Lung microvascular endothelial cell (primary cell): ENCODE measurements at regions not wholly inside any gene's neighbourhood (a gene's known extent, or its start where the extent isn't known, plus 50 kb on each side); places are given as distances from the start of the nearest gene placed in this dataset.
A peak's percentile ranks its signal among the peaks of the same experiment; 100 is the strongest.
"Not testable (repeated sequence)": the region's sequence is repeated elsewhere in the genome, so short reads cannot be mapped to it uniquely, and the experiment has no call there.

ENCODE experiments used
- DNase-seq, 2 donors: peaks; one replicate each; pipeline versions ENCODE4 v3.0.0 to v3.0.0-alpha.2; 2010; ENCODE audit warnings: low read depth in 2 of 2

DNA sequence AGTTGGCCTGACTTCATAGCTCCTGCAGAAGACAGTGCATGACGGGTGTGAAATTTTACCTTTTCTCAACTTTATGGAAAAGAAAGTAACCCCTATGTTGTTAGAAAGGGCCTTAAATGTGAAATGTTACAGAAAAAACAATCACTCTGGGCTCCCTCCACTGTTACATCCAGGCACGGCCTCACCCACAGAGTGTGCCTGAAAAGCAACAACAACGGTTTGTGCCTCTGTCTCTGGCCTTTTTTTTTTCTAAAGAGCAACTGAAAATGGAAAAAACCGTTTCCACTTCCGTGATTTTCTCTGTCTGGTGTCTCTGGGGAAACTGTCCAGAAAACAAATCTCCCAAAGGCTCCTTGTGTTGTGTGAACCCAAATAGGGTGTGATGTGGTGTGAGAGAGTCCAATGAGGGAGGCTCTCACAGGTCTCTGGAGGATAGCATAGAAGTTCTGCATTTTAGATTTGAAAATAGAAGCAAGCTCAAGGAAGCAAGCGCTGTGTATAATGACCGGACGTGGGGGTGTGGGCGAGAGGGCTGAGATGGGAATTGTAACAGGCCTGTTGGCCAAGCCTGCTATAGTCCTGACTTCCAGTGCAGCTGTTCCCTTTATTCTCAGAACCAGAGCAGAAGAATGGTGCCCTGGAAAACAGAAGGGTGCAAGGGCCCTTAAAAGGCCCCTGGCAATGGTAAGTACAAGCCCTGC lies 221.8 kb upstream of the TUT7 start:
- peak in 1 of 2 donors; percentile 1 for DNase-seq

DNA sequence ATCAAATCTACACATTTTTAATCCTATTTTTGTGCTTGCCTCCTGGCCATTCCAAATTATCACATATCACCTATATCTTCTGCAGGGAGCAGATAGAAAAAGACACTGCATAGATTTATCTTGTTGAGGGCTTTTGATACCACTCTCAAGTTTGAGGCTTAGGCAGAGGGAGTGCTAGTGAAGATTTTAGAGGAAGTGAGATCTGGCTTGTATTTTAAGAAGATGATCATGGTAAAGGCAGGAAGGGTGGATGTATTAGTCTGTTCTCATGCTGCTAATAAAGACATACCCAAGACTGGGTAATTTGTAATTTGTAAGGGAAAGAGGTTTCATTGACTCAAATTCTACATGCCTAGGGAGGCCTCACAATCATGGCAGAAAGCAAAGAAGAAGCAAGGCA lies 220.9 kb upstream of the TUT7 start:
- DNase-seq, result no peak

DNA sequence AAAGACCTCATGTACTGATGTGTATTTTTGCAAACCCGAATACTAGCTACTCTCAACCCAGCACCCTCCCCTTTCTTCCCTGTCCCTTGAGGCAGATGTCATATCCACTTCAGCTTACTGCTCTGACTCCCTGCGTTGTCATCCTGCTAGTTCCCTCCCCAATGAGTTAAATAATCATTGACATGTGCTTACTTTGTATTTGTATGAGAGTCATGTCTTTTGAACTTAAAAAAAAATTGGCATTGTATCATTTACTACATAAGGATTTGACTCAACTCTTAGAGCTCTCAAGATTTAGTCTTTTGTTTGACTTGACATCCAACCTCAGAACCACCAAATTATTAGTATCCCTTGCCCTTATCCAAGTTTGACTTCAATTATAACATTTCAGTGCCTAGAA lies 219.7 kb upstream of the TUT7 start:
- DNase-seq, result no peak

DNA sequence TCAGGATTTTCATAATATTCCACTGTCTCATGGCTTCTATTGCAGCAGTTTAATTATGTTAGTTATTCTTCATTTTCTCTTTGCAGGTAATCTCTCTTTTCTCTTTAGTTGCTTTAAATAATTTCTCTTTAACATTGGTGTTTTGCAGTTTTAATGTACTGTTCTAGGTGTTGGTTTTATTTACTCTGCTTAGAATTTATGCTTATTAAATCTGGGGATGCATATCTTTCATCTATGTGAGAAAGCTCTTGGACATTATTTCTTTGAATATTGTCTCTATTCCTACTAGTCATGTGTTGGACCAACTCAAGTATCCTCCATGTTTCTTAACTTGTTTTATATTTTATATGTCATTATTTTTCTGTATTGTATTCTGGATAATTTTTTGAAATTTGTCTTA lies 218.7 kb upstream of the TUT7 start:
- no peak for DNase-seq

DNA sequence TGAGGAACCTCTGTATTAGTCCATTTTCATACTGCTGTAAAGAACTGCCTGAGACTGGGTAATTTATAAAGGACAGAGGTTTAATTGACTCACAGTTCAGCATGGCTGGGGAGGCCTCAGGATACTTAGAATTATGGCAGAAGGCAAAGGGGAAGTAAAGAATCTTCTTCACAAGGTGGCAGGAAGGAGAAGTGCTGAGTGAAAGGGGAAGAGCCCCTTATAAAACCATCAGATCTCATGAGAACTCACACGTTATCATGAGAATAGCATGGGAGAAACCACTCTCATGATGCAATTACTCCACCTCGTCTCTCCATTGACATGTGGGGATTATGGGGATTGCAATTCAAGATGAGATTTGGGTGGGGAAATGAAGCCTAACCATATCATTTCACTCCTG lies 211.4 kb upstream of the TUT7 start:
- DNase-seq, result not testable (repeated sequence)

DNA sequence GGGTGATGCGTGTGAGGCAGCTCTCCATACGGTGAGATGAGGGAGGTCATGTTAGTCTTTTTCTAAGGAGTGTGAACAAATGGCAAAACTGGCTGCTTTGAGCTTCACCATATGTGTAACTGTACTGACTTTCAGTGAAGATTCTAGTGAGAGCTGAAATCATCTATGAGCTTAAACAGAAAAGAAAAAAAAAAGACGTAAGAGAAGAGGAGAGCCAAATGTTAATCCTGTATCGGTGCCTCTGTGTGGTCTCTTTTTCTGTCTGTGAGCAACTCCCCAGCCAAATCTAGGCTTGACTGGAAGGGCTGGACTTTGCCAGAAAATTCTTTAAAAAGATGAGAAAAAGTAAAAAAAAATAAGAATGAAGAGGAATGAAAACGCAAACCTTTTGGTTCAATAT lies 209.7 kb upstream of the TUT7 start:
- DNase-seq, result no peak

DNA sequence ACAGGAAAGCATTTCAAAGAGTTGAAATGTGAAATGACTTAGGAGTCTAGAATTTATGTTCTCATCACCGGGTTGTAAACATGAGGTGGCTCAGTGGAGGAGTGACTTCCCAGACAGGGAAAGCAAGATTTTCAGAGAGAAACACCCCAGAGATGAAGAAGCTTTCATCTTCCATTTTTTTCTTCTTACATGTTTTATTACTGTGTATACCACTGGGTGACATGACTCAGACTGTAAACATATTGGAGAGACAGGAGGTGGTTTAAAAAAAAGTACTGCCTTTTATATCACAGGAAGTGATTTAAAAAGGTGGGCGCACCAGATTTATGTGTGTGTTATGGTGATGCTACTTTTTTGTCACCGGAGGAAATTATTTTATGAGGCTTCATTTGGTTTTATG lies 209.1 kb upstream of the TUT7 start:
- no peak for DNase-seq

DNA sequence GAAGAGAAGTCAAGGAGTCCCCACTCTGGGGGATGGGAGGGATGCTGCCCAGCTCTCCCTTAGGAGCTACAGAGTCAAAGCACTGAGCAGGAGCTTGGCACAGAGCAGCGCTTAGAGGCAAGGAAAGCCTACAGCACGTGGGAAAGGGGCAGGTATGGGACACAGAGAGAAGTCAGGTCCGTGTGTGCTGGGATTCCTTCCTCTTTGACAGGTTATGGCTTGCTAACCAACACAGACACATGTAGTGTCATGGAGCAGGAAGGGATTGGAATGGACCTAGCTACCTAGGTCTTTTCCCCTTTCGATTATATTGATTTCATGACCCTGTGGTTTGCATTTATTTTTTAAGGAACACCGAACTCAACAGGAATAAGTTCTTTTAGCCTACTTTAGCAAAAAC lies 208.5 kb upstream of the TUT7 start:
- no peak for DNase-seq

DNA sequence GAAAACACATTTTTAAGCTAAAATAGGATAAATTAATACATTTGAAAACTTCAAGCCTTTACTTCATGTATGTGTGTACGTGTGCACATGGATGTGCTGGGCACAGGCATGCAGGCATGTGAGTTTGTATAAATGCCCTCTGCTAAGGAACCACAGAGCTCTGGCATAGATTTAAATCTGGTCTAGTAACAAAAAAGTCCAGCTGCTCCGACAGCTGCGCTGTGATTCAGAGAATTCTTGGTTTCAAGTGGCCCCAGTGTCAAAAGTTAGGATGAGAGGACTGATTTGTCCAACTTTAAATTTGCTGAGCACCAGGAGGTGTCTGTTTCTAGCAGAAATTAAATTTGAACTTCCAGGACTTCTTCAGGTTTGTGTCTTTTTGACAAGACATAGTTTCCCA lies 203.7 kb upstream of the TUT7 start:
- no peak for DNase-seq

DNA sequence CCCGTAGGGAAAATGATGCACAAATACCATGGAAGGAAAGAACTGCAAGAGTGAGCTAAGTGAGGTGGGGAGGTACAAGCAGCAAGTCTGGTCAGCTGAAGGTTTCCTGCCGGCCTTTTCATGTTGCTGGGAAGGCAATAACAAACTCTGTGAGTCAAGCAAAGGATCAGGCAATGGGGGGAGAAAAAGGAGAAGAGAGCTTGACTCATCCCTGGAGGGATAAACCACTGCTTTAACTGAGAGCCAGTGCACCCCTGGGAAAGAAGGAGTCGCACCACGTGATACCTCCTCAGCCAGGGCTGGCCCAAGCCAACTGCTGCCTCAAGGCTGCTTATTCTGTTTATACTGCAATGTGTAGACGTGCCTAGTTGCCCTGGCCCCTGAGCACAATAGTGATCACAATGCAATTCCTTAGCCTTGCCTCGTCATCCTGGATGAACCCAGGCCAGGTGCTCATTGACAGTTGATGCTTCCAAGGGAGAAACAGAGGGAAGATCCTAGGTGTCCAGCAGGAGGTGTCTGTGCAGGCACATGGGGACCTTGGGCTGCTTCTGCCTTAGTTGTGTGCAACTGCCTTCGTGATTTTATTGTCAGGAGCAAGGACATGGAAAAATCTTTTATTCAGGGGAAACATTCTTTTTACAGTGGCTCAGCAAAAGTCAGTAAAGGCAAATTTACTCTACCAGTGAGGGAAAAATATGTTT lies 203.0 kb upstream of the TUT7 start:
- no peak for DNase-seq

DNA sequence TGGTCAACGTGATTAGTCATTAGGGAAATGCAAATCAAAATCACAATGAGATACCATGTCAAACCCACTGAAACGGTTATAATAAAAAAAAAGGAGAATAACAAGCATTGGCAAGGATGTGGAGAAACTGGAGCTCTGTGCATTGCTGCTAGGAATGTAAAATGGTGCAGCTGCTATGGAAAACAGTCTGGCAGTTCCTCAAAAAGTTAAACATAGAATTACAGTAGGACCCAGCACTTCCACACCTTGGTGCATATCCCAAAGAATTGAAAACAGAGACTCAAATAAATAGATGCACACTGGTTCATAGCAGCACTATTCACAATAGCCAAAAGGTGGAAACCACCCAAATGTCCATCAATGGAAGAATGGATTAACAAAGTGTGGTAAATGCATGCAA lies 201.5 kb upstream of the TUT7 start:
- DNase-seq, result no peak

DNA sequence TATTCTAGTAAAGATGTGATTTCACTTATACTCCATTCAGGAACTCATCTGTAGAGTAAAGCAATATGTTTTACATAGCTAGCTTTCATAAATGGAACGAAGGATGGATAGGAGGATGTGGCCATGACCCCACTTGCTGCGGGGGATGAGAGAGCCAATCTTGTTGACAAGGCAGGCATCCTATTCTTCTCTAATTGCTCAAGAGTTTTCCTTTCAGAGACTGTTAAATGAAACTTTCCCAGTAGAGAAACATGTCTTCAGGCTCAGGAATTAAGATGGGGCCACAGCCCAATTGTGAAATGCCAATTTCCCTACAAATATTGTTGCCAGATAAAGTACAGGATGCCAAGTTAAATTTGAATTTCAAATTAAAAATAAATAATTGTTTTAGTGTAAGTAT lies 196.2 kb upstream of the TUT7 start:
- DNase-seq, result no peak

DNA sequence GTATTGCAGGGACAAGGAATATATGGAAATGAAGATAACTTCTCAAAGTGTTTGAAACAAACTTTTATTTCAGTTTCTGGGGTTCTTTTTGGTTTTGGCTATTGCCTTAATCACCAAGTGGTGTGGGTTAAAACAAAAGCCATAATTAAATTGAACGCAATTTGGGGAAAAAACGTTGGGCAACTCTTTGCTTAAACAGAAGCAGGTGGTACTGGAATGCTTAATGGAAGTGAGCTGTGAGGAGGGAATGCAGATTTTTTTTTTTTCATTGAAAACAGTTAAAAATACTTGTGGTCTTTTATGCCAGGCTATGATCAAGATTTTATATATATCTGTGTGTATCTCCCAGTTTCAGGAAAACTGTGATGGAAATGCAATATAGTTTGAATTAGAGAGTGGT lies 195.7 kb upstream of the TUT7 start:
- DNase-seq, result no peak

DNA sequence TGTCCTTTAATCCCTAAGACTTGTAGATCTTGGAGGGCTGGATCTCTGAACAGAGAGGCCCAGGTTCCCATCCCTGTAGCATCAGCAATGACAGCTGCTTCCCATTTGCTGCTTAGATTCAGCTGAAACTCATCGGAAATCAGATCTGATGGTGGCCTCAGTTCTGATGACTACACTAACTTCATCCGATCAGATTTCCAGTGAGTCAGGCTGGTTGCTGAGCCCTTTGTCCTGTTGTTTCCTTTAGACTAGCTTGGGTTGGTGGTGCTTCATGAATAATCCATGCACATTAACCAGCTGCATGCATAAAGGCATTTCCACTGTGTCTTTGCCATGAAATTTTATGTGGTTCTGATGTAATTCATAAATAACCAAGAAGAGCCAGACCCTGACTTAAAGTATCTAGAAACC lies 195.2 kb upstream of the TUT7 start:
- no peak for DNase-seq

DNA sequence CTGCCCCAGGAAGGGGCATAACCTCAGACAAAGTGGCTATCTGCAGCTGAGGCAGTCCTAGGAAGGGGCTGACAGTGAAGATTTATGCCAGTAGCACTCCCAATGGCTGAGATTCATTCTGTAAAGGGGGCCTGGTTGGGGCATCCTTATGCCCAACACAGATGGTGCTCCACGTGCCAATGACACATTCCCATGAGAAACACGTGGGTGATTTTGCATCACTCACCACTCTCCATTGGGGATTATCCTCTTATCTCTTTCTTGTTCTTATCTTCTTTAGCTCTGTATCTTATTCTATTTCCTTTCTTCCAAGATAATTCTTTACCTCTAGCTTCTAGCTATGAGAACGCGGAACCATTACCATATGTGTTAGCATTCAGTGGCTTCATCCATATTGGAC lies 194.0 kb upstream of the TUT7 start:
- DNase-seq, result no peak

DNA sequence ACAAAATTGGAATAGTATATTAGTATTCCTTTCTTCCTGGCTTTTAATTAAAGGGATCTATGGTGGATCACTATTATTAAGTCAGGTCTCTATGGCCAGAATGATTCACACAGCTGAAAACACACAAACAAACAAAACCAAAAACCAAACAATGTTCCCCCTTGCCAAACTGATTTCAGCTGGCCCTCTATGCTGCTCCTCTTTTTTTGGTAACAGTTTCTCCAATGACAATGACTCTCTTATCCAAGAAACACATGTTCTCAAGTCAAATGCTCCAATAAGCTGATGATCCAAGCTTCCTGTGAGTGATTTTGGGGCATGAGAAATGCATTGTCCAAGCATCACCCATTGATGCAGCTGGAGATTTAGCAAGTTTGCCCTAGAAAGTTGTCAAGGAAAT lies 193.4 kb upstream of the TUT7 start:
- DNase-seq, result no peak

DNA sequence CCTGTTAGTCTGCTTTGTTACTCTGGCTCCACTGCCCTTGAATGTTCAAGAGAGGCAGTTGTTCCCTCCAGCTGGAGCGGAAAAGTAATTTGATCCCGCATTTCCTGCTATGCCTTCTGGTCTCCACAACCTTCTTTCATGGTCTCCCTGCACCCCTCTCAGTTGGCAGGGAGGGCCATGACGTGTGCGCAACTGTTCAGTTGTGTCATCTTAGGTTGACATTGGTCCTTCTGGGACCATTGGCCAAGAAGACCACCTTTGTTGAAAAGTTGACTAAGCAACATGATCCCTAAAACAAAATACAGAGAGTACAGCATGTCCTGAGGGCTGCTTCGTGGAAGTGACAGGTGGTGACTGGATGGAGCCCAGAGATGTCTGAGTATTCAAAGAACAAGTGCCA lies 192.5 kb upstream of the TUT7 start:
- DNase-seq, result no peak

DNA sequence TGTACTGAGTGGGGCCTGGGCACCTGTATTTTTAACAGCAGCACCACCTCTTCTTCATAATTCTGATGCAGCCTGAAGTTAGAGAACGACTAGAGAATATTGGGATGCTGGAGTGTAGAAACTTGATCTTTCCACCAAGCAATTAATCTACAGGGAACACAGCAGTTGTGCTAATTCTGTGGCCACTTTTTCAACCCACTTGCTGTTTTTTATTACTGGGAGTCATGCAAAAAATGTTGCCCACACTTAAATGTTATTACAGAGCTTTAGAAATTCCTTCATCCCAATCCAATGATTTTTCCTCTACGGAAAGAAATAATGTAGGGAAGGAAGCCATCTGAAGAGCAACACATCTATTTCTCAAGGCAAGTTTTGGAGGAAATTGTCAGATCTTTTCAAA lies 190.9 kb upstream of the TUT7 start:
- DNase-seq, result no peak

DNA sequence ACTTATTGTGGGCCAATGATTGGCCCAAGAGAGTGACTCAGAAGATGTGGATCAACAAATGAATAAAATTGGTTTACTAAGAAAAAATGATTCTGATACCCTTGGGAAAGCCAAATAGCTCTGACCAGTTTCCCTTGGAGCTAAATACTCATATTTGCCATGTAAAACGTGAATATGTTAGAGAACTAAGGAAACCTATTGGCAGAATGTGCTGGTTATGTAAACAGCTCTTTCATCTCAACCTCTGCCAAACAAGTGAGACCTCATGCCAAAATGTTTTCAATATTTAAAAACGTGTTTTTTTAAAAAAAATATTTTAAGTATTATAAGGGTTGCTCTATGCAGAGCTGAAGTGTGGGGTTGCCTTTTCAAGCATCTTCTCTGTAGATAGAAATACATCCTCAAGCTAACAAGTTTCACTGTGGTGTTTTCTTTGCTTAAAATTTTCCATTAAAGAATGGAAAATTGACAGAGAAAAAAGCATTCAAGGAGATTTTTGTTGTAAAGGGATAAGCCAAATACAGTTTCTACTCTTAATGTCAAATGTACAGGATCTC lies 186.9 kb upstream of the TUT7 start:
- no peak for DNase-seq

DNA sequence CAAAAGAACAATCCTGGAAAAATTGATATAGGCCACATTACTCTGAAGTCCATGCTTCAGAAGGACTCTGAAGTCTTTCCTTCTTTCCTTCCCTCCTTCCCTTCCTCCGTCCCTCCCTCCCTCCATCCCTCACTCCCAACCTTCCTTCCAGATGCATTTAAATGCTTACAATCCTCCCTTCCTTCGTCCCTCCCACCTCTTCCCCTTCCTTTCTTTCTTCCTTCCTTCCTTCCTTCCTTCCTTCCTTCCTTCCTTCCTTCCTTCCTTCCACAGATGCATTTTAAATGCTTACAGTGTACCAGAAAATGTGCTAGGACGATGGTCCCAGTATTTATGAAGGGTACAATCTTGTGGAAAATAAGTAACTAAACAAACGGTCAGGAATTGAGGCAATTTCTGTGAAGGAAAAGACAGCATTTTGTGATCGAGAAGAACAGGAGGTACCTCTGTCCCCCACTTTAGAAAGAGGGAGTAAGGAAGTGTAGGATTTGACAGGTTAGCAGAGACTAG lies 181.3 kb upstream of the TUT7 start:
- no peak for DNase-seq

DNA sequence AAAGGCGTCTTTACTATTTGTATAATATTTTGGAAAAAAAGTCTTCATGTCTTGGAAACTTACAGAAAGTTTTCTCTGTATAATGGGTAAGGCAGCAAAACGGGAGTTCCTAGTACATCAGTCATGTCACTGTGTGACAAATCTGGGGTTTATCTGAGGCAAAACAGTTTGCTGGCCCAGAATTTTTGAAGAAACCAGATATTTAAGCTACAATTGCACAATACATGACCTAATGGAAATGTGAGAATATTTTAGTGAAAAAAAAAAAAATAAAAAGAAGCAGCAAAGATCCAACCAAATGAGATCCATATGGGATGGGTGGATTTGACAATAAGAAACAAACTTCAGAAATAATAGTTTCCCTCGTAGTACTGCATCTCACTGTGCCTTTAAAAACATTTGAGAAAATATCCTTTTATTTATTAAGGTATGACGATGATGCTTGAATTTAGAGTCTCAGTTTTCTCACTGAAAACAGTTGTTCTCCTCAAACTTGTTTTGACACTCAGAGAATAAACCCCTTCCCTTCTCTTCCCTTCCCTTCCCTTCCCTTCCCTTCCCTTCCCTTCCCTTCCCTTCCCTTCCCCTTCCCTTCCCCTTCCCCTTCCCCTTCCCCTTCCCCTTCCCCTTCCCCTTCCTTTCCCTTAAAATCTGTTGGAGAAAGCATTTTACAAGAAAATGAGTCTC lies 180.5 kb upstream of the TUT7 start:
- no peak for DNase-seq

DNA sequence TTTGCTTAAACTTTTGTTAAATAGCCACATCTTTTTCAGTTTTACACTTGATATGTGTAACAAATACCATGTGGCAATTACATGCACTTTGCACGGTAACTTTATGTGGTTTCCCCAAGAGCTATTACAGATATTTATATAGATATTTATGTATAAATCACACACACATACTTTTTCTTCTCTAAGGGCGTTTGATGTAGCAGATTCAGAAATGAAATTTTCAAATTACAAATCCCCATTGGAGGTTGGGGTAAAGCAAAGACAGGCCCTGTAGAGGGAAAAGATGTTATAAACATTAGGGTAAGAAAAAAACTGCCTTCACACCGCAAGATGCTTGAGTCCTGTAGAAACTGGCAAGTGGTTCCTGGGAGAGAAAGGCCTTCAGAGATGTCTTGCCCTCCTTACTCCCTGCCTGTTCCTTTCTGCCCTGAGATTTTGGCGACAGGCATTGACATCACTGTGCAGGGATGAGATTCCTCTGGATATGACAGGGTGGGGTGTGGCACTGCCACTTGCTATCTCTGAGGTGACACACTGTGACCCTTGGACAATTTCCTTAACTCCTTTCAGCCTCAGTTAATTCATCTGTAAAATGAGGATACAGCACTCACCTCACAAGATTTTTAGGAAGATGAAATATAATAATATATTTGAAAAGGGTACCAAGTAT lies 177.9 kb upstream of the TUT7 start:
- no peak for DNase-seq
